ENCODE measurements at regions not wholly inside any gene's neighbourhood (a gene's known extent, or its start where the extent isn't known, plus 50 kb on each side); places are given as distances from the start of the nearest gene placed in this dataset.

DNA sequence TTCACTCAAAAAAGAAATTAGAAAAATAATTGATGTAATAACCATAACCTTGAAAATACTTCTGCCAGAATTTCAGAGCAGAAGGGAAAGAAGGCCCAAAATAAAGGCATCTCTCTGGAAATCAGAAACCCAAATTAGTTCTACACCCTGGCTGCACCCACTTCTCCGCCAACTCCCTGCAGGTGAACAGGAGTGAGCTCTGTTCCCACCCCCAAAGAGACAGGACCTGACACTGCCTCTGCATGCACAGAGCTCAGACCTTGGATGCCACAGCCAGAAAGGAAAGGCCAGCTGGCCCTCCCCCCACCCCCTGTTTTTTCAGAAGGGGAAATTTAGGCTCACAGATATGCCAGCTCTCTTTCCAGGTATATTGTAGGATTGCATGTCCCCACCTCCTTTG is 228.2 kb downstream of the BCL11B start:
- DNase-seq (no peak), ATAC-seq (no peak)
- intact Hi-C loops (cut with micrococcal nuclease): no loop called here

DNA sequence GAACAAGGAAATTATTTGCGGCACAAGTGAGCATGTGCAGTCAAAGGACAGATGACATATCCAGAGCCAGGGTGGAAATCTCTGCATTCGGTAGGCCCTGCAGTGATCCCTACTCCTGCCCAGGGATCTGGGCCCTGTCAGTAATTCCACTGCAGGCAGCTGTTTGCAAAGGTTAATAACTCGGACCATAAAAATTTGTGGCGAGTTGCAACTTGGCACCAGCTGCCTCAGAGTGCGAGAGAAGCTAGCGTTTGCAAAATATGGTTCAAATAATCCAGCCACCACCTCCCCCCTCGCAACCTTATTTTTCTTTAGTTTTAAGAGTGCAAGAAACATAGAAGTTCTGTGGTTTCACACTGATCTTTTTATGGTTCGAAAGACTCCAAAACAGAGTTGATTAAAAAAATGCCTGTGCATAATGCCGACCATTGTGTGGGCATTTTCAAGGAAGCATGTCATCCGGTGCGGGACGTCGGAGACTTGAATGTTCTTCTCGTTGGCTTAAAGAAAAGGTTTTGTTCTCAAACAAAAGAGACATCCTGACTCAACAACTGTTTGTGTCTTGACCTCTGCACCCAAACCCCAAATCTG is 224.5 kb downstream of the BCL11B start:
- no peak for ATAC-seq
- no peak for DNase-seq
- intact Hi-C loops (cut with micrococcal nuclease): no loop called here

DNA sequence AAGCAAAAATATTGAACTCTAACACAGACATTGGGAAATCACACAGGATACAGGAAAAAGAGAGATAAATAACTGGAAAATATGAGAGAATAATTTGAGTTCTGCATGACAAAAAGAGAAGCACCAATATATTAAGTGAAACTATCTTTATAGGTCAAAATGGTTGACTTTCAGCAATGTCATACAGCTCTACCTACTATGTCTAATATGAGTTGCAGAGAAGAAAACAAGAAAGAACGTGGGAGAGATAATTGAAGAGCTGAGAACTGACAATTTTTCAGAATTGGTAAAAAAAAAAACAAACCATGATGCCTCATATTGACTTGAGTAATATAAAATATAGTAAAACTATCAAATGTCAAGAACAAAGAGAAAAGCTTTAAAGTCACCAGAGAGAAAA is 221.7 kb downstream of the BCL11B start:
- no peak for ATAC-seq
- no peak for DNase-seq
- intact Hi-C loops (cut with micrococcal nuclease): no loop called here

DNA sequence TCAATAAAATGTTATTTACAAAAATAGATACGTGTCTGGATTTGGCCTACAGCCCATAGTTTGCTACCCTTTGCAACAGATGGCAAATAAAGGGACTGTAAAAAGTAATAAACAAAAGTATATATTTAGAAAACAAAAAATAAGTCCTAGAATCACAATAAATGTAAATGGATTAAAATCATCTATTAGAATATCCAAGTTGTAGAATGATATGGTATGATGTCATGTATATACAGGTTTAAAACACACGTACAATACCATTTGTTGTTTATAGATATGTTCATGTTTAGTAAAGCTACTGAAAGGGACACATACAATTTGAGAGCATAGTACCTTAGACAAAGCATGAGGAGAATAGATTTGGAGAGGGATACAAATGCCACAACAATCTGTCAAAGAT is 219.5 kb downstream of the BCL11B start:
- no peak for ATAC-seq
- intact Hi-C loops (cut with micrococcal nuclease): no loop called here
- no peak for DNase-seq

DNA sequence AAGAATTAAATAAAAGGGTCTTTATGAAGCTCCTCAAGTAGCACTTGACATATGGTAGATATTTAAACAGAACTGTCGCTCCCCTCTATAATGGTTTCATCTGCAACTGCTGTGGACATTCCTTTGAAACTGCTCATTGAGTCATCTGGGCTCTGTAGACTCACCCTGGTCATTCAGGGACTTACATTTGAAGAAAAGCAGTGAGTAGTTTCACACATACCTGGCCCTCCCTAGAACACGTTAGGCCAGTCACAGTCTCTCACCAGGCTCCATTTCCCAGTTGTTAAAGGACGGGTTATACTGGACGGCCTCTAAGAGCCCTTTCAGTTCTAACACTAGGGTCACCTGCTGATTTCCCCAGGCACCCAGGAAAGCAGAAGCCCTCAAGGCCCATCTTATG is 217.0 kb downstream of the BCL11B start:
- no peak for ATAC-seq
- intact Hi-C loops (cut with micrococcal nuclease): no loop called here
- no peak for DNase-seq

DNA sequence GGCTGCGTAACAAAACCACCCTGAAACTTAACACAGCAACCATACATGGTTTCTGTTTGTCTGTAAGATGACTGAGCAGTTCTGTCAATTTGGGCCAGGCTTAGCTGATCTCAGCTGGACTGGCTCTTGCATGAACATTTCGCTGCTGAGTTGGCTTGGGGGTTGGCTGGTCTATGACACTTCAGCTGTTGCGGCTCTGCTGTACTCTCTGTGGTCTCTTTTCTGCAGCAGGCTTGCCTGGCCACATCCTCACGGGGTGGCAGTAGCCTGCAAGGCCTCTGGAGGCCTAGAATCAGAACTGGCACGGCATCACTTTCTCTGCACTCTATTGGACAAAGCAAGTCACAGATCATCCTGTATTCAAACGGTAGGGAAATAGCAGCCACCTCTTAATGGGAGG is 216.2 kb downstream of the BCL11B start:
- no peak for DNase-seq
- no peak for ATAC-seq
- intact Hi-C loops (cut with micrococcal nuclease): no loop called here

DNA sequence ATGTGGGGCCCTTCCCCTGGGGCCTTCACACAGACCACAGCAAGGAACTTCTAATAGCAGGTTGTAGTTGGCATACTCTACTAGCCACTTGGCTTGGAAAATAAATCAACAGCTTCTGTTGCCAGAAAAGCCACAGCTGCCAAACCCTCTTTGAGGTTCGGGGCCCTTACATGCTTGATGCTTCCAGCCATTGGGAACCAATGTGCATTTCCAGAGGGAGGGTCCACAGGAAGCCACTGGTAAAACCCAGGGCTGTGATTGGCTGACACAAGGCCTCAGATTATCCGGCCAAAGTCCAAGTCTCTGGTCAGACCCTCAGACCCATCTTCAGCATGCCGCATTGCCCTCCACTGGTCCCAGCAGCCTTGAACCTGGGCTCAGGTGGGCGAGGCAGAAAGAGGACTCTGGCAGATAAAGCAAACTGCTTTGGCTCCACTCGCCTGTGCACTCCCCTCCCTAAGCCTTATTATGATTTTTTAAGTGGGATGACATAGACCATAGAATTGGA is 214.4 kb downstream of the BCL11B start:
- intact Hi-C loops (cut with micrococcal nuclease): no loop called here

DNA sequence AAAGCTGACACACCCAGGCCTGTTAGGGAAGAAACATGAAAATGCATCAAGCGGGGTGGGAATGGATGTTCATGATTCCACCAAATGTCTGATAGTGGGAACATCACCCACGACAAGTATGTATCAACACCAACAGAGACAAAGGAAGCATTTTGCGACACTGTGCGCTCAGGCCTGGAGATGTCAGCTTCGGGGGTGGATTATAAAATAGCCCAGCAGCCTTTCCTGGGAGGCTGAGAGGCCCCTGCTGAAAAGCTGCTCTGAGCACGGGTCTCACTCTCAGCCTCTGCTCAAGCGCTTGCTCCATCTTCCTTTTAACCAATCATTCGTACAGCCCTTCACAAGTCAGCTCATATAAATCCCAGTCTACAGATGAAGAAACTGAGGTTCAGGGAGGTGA is 213.5 kb downstream of the BCL11B start:
- ATAC-seq (no peak), DNase-seq (no peak)
- intact Hi-C loops (cut with micrococcal nuclease): no loop called here

More for the DNA sequence above, 214.4 kb downstream of the BCL11B start:
- DNase-seq (no peak), ATAC-seq (no peak)

DNA sequence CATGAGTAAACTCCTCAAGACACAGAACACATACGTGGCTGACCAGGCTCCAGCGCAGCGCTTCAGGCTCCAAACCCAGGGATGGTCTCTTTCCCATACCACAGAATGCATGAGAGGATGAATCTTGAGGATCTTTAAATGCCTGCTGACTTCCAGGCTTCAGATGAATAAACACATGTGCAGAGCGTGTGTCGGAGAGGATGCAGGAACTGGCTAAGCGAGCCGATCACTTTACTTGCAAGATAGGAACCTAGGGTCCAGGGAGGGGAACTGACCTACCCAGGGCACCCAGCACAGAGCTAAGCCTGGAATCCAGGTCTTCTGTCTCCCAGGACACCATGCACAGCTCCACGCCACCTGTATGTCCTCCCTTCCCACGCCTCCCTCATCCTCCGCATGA is 209.8 kb downstream of the BCL11B start:
- DNase-seq: no peak
- intact Hi-C loops (cut with micrococcal nuclease): no loop called here
- ATAC-seq: no peak

DNA sequence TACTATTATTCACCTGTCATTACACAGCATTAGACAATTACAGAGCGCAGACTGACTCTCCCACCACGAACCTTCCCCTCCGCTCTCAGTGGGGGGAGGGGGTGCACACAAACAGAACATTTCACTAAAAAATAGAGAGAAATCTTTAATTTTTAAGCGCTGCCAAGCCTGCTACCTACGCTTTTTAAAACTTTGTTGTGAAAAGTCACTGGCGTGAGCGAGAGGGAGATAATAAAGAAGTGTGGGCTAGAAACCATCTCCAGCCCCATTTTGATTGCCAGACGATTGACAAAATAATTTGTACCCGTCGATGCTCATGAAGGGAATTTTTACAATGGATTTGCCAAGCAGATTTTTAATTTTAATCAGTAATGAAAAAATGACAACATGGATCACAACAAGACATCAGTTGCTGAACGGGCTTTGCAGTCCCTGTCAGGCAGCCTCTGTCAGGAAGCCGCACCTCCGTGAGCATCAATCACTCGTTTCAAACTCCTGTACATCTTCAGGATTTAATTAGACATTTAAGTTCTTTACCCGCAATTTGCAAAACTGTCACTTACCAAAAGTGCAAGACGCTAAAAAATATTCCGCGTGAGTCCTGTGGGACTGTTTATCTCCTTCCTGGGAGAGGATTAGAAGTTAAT is 209.1 kb downstream of the BCL11B start:
- no peak for ATAC-seq
- intact Hi-C loops (cut with micrococcal nuclease): no loop called here
- no peak for DNase-seq

DNA sequence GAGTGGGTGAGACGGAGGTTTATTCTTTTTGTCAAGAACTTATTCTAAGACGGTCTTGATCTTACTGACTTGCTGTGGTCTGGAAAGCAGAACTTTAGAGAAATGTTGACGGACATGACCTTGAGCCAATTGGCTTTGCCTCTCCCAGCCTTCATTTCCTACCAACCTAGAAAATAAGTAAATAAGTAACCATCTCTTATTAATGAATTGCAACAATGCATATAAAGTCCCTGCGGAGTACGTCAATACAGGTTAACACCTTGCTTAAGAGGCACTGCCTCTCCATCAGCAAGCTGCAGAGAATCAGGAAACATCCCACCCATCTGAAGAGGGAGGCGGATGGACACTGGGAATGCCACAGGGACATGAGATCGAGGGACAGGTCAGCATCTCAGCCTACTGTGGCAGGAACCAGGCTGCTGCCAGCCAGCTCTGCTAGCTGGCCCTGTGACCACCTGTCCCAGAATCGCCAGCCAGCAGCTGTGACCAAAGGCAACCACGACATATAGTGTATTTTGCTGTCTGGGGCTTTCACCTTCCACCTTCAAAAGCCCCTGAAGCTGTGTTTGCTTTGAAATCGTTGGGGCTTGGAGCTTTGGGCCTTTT is 208.3 kb downstream of the BCL11B start:
- DNase-seq (no peak), ATAC-seq (no peak)
- intact Hi-C loops (cut with micrococcal nuclease): no loop called here

DNA sequence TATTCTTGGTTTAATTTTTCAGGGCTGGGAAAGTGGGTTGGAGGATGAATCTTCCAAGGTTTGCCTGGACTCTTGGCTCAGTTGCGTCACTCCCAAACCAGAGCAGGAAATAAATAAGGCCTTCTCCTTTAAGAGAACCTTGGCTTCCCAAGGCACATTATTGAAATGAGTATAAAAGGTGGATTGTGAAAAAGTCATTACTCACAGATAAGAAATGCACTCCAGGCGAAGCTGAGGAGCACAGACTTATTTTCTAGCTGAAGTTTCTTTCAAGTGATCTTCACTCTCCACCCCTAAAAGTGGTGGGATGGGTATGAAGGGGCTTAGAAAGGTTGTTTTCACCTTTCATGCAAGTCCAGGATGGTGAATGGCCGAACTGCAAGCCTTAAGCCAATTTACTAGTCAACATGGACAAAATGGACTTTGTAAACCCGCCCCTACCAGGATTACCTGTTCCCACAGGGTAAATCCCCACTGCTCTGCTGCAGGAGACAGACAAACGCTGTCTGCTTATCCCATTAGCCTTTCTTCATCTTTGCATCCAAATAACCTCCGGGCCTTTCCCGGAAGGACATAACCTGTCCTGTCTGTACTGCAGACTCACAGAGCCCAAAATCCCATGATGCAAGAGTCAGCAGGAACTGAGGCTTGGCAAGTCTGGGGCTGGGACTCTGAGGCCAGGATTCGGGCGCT is 207.6 kb downstream of the BCL11B start:
- DNase-seq: no peak
- intact Hi-C loops (cut with micrococcal nuclease): no loop called here
- ATAC-seq: no peak

DNA sequence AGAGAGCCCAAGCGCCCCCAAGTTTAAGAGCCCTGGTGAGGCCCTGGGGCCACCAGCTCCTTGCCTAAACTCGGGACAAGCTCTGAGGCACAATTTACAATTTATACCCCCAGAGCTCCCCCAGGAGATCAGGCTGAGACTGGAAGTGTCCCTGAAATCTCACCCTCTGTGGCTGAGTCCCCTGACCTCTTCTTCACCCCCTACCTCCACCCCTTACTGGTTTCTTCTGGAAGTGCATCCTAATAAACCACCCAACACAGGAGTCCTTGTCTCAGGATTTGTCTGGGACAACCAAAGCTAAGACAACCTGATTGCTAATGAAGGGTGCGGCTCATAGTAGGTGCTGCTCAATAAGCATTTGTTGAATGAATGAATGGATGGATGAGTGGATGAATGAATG is 206.4 kb downstream of the BCL11B start:
- no peak for DNase-seq
- intact Hi-C loops (cut with micrococcal nuclease): no loop called here
- ATAC-seq: no peak

DNA sequence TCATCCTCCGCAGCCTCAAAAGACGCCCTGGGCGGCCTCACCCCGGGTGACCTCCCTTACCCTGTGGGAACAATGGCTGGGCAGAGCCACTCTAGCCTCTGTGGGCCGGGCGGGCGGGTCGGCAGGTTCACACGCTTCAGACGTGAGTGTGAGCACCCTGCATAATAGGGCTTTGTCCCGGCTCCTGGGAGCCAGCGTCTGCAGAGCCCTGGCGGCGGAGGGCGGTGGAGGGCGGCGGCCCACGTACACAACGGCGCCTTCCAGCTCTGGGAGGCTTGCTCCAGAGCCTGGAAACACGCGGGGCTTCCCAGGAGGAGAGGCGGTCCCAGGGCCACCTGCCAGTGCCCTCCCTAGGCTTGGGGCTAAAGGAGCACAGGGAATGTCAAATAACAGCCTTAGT is 205.6 kb downstream of the BCL11B start:
- ATAC-seq (no peak), DNase-seq (no peak)
- intact Hi-C loops (cut with micrococcal nuclease): no loop called here

DNA sequence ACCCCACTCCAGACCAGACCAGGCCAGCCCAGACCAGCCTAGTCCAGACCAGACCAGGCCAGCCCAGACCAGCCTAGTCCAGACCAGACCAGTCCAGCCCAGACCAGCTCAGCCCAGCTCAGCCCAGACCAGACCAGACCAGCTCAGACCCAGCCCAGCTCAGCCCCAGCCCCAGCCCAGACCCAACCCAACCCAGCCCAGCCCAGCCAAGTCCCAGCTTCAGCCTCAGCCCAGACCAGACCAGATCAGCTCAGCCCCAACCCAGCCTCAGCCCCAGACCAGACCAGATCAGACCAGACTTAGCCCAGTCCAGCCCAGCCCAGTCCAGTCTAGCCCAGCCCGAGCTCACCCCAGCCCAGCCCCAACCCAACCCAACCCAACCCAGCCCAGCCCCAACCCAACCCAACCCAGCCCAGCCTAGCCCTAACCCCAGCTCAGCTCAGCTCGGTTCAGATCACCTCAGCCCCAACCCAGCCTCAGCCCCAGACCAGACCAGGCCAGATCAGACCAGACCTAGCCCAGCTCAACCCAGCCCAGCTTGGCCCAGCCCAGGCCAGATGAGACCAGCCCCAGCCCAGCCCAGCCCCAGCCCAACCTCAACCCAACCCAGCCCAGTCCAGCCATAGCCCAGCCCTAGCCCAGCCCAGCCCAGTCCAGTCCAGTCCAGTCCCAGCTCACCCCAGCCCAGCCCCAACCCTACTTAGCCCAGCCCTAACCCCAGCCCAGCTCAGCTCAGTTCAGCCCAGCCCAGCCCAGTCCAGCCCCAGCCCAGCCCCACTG is 204.7 kb downstream of the BCL11B start:
- intact Hi-C loops (cut with micrococcal nuclease): no loop called here
- DNase-seq (no peak), ATAC-seq (no peak)

DNA sequence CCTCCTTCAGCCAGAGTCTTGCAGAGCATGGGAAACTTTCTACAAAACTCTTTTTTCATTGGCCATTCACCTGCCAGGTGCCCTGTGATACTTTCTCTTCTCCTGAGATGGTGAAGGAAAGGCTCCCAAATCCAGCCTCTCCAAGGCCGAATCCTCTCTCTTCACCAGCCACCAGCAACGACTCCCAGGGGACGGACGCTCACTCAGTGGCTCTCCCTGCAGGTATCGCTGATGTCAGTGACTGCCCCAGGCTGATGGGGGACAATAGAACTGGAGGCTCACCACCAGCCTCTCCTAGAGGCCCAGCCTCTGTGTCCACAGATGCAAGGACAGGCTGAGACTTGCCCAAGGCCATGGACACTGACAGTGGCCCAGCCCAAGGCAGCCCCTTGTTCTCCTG is 204.1 kb downstream of the BCL11B start:
- DNase-seq: no peak
- ATAC-seq: no peak
- intact Hi-C loops (cut with micrococcal nuclease): no loop called here

DNA sequence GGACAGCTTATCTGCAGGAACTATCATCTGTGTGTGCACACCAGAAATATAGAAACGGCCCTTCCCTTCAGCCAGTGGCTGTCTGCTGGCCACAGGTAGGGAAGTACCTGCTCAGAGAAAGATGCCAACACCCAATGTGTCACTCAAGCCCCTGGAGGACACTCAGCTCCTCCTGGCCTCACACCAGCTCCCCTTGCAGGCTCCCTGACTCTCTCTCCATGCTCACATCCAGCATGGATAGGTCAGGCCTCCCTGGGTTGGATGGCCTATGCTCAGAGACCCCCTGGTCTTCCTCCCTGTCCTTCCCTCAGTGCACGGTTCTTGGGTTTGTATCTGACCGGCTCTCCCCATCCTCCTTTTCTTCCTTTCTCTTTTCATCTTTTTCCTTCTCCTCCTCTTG is 202.1 kb downstream of the BCL11B start:
- no peak for DNase-seq
- ATAC-seq: no peak
- intact Hi-C loops (cut with micrococcal nuclease): no loop called here

DNA sequence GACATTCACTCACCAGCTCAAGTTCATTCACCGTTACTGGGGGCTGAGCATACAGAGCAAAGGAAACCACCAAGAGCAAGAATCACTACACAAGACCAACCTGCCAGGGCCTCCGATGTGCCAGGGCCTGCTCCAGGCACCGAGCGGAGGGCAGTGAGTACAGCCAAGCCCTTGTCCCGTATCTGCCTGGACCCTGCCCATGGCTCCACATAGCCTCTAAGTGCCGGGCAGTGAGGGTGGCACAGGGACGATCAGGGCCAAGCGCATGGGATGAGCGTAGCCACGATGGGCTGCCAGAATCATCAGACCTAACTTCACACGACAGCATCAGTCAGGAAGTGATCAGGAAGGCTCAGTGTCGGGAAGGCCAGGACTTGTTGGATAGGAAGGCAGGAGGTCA is 199.6 kb downstream of the BCL11B start:
- no peak for ATAC-seq
- no peak for DNase-seq
- intact Hi-C loops (cut with micrococcal nuclease): no loop called here

DNA sequence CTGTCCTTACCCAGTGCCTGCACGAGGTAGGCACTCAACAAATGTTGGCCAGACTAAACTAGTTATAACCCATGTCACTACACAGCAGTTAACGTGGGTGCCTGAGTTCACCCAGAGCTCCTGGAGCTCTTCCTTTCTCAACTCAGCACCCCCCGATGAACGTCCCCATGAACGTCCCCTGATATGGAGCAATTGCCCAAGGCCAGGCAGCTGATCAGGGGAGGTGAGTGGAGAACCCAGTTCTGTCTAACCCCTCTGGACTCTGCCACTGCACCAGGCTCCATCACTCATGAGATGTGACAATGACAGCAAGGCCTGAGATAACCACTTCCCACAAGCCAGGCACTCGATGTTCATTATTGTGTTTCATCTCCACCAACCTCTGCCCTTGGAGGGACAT is 199.0 kb downstream of the BCL11B start:
- intact Hi-C loops (cut with micrococcal nuclease): no loop called here
- DNase-seq (no peak), ATAC-seq (no peak)

DNA sequence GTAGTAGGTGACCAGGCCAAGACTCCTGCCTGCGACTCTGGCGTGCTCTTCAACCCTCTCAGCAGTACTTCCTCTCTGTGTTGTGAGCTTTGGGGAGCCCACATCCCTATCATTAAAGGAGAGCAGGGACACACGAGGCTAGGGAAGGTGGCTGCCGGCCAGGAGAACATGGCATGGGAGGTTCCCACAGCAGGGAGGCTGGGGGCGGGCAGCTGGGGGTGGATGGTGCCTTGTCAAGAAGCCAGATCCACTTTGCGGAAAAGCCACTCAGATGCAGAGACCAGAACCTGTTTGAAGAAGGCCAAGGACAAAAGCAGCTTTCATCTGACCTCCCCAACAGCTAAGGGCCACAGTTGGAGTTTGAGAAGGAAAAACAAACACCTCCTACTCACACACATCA is 198.6 kb downstream of the BCL11B start:
- intact Hi-C loops (cut with micrococcal nuclease): no loop called here
- ATAC-seq: no peak
- DNase-seq: no peak

Measured in left ventricle myocardium superior (tissue), 1 donor.